GM12892 (cell line): ENCODE measurements at regions not wholly inside any gene's neighbourhood (a gene's known extent, or its start where the extent isn't known, plus 50 kb on each side); places are given as distances from the start of the nearest gene placed in this dataset.

Experiments used
- DNase-seq: peaks from one replicate; pipeline ENCODE4 v3.0.0; 2011; ENCODE audit not compliant: insufficient read length
- FAIRE-seq: peaks from 2 replicates; lab custom pipeline; 2011; peaks lifted over from hg19 to GRCh38; lab: Jason Lieb, UNC
- POLR2A ChIP-seq: IDR thresholded peaks from 2 replicates; pipeline ENCODE4 v1.6.1; 2011; ENCODE audit warnings: low read depth, low read length, control low read depth
- POLR2AphosphoS5 ChIP-seq: IDR thresholded peaks from 2 replicates; pipeline ENCODE4 v1.6.1; 2011; ENCODE audit warnings: low read depth, low read length, control low read depth
- TAF1 ChIP-seq: IDR thresholded peaks from 2 replicates; pipeline ENCODE4 v1.6.1; 2011; ENCODE audit warnings: low read depth, mild to moderate bottlenecking, control low read depth, low read length, borderline replicate concordance

DNA sequence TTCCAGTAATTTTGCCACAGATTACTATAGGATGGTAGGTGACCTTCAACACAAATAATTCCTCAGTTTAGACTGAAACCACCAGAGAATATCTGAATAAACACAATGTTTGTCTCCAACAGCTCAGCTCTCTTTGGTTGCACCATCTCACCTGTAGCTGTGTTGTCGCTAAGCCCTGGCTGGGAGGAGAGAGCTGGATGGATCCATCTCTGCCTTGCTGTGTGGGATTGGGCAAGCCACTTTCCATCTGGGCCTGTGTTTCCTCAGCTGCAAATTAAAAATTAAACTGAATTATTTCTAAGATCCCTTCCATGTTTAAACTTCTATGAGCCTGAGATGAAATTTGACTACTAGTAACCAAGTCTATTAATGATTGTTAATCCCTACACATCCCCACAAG lies 310.2 kb downstream of the FBXW7 start:
- no peak for FAIRE-seq
- TF ChIP-seq POLR2A (no peak), POLR2AphosphoS5 (no peak), TAF1 (no peak)

DNA sequence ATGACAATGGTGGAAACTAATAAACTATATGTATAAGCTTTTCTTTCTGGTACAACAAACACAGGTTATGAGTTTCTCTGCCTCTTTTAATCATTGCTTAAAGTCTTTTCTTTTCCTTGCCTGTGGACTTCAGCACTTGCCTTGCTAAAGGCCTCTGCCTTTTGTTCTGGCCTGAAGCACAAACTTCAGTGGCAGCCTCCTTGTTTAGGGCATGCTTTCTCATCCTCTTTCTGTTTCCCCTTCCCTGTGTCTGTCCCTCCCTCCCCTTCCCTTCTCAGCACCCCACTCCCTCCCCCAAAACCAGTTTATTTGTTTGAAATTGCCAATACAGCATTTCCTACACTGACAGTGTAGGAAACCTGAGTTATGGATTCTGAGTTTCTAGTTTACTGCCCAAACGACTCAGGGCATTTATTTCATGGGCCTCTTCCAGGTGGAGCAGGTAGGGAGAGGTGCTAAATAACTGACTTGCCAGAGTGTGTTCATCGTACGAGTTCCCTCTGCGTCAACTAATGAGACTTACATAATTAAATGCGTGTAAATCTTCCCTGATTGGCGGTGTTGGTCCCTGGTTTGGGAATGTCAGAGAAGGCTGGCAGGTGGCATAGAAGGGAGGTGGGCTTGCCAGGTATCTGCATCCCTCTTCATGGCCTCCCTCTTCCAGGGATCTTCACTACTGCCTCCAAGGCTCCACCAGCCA lies 311.0 kb downstream of the FBXW7 start:
- FAIRE-seq (no peak), DNase-seq (no peak)
- TF ChIP-seq POLR2A (no peak), TAF1 (no peak), POLR2AphosphoS5 (no peak)

More for the DNA sequence above, 310.2 kb downstream of the FBXW7 start:
- DNase-seq: no peak

DNA sequence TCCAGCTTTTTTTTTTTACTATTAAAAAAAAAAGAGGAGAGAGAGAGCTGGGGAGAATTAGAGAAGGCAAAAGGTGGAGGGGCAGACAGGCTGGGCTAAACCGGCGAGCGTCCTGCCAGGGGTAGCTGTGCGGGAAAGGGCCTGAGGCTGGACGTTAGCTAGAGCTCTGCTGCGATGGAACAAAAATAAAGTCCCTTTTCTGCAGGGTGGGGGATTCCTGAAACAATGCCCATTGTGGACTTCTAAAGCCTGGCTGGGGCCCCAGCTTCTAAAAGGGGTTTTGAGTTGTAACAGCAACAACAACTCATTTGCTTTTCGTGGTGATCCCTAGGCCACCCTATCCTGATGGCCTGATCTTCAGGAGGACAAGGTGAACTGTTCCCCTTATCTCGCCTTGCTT lies 311.7 kb downstream of the FBXW7 start:
- no peak for DNase-seq
- TF ChIP-seq TAF1 (no peak), POLR2A (no peak), POLR2AphosphoS5 (no peak)
- FAIRE-seq: no peak

DNA sequence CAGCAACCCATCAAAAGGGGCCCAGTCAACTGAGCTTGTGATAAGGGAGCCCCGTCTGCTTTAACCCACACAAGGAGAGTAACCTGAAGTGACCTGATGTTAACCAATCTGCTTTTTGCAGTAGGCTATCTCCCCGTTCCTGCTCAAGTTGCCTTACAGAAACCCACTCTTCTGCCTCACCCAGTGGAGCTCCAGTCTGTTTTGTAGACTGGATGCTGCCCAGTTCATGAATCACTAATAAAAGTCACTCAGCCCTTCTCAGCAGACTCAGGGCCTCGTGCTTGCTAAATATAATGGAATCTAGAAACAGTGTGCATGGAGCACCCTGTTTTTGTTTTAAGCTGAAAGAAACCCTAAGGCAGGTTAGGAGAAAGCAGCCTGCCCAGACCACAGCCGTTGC lies 312.3 kb downstream of the FBXW7 start:
- no peak for TF ChIP-seq POLR2A
- no peak for TF ChIP-seq POLR2AphosphoS5
- no peak for TF ChIP-seq TAF1
- DNase-seq (no peak), FAIRE-seq (no peak)

DNA sequence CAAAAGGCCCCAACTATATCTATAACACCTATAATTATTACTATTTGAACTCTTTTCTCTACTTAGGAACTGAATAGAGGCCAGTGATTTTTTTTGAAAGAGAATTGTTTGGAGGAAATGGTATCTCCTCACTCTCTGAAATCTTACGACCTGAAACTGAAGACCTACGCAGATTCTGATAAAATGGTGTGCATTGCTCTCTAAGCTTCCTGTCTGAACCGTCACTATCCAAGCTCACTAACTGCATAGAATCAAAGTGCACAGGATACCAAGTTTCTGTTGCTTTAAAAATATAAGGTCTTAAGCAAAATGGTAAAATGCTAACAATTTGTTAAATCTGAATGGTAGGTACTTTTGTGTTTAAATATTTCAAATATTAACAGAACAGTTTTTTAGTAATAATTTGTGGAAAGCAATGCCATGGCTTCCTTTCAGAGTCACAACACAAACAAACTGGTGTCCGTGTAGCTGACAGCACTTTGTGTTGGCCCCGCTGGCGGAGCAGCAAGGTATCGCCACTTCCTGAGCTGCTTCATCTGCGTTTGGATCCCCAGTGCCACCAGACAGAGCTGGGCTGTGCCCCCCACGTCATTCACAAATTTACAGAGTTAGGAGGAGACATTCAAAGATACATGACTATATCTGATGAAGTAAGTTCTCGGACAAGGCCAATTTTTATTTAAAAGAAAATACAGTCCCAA lies 313.9 kb downstream of the FBXW7 start:
- TF ChIP-seq POLR2A (no peak), POLR2AphosphoS5 (no peak), TAF1 (no peak)
- FAIRE-seq (no peak), DNase-seq (no peak)

DNA sequence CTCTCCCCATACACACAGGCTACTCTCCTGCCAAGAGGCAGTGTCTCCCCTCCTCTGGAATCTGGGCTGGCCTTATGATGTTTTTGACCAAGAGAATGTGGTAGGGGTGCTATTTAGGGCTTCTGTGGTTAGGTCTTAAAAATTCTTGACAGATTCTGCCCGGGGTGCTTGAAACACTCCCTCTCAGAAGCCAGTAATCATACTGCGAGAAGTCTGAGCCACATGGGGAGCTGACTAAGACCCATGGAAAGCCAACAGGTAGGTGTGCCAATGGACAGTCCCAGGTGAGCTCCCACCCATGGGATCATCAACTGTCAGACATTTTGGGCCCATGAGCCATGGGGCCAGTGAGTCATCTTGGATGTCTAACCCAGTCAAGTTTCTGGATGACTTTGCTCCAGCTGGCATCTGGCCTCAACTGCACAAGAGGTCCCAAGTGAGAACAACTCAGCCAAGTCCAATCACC lies 315.7 kb downstream of the FBXW7 start:
- no peak for DNase-seq
- no peak for TF ChIP-seq TAF1
- TF ChIP-seq POLR2AphosphoS5: no peak
- no peak for TF ChIP-seq POLR2A
- no peak for FAIRE-seq

DNA sequence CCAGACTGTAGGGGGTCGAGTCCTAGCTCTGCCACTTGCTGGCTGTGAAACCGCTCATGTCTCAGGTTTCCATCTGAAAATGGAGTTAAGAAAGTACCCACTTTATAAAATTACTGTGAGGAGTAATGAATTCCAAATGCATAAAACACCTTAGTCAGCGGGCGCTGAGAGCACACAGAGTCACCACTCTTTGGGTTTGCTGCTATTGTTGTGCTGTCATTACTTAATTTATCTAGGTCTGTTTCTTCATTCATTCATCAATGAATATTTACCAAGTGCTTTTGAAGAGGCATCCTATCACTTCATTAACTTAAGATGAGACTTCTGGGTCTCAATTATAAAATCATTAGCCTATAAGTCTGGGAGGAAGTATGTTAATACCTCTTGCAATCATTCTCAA lies 317.3 kb downstream of the FBXW7 start:
- FAIRE-seq (no peak), DNase-seq (no peak)
- TF ChIP-seq POLR2AphosphoS5 (no peak), TAF1 (no peak), POLR2A (no peak)

DNA sequence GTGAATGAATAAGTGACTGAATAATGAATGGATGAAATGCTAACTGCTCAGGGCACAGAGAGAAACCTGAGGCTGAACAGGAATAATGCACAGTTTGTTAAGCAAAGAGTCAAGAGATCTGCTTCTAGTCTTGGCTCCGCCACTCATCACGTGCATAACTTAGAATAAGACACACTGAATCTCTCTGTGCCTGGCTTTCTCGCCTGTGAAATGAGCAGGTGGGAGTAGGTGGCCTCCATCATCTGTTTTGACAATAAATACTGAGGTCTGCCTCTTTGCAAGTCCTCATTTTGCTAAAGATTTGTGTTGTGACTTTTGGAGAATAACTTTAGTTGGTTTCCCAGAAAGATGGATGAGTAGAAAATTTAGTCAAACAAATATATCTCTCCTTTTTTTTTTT lies 318.0 kb downstream of the FBXW7 start:
- FAIRE-seq (no peak), DNase-seq (no peak)
- TF ChIP-seq POLR2AphosphoS5 (no peak), TAF1 (no peak), POLR2A (no peak)

DNA sequence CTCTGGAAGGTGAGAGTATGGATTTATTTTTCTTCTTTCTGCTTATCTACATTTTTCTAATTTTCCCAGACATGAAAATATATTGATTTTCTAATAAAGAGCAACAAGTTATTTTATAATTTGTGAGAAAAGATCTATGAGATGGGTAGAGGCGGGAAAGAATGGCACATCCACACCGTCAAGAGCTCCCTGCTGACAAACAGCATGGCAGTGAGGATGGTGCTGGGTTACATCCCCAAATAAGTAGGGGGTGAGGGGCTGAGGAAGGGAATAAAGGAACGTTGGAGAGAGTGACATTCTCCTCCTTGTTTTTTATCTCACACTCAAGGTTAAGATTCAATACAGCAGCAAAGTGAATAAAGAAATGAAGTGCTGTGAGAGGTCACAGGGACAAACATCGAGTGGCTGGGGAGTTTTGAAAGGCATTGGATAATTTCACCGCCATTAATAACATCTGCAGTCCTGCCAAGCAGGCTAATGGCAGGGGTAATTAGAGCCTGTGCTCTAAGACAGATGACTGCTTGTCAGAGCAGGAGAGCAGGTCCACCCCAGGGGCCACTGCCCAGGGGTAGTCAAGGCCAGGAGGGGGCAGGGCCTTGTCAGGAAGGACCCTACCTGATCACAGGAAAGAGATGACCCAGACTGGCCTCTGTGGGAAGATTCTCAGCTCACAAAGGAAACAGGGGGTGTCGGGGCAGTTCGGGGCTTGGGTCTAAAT lies 323.8 kb downstream of the FBXW7 start:
- TF ChIP-seq POLR2A (no peak), POLR2AphosphoS5 (no peak), TAF1 (no peak)
- FAIRE-seq (no peak), DNase-seq (no peak)

DNA sequence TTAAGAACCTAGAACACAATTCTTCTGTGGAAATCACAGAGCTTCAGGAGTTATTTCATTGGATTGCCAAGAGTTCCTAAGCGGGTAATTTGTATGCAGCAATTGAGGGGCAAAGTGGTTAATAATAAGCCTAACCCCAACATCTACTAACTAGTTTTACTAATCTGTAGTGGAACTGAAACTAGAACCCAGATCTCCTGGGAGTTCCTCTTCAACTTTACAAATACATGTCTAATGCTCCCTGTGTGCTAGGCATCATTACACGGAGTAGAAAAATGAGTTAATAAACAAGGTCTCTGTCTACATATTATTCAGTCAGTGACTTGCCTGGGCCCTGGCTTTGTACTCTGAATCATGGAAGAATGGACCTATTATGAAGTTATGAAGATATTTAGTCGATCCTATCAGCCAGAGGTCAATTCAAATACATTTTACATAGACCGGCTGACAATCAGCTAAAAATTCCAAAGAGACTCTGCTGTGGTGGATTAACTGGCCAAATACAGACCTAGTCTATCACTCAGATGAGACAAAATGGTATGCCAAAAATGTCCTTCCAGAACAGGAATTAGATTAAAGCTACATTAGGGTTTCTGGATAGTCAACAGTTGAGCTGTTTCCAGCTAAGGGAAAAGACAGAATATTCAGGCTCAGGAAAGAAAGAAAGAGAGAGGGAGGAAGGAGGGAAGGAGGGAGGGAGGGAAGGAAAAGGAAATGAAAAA lies 326.0 kb downstream of the FBXW7 start:
- DNase-seq: no peak
- TF ChIP-seq POLR2AphosphoS5 (no peak), POLR2A (no peak), TAF1 (no peak)
- no peak for FAIRE-seq

DNA sequence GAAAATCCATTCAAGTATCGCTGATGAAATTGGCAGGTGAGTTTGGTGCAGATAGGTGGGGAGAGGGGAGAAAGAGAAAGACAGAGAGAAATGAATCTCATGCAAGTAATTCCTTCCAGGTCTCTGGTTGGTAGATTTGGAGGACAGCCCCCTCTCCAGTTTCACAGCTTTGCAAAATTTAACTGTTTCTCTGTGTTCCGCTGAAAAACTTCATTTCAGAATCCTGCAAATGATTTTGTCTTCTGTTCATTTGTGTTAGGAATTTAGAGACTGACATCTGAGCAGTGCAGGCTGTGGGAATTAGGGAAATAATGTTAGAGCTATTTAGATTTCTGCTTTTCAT lies 328.5 kb downstream of the FBXW7 start:
- FAIRE-seq: no peak
- TF ChIP-seq POLR2AphosphoS5: no peak
- no peak for TF ChIP-seq TAF1
- TF ChIP-seq POLR2A: no peak
- no peak for DNase-seq
